NOMO-1 treated with dmso at 0.1 percent for 144 hours (cell line): ENCODE measurements at regions not wholly inside any gene's neighbourhood (a gene's known extent, or its start where the extent isn't known, plus 50 kb on each side); places are given as distances from the start of the nearest gene placed in this dataset.
"Not testable (repeated sequence)": the region's sequence is repeated elsewhere in the genome, so short reads cannot be mapped to it uniquely, and the experiment has no call there.

ENCODE experiments used
- DNase-seq: peaks from one replicate; lab custom pipeline; 2025; ENCODE audit not compliant: unreplicated experiment; lab: John Stamatoyannopoulos, UW

DNA sequence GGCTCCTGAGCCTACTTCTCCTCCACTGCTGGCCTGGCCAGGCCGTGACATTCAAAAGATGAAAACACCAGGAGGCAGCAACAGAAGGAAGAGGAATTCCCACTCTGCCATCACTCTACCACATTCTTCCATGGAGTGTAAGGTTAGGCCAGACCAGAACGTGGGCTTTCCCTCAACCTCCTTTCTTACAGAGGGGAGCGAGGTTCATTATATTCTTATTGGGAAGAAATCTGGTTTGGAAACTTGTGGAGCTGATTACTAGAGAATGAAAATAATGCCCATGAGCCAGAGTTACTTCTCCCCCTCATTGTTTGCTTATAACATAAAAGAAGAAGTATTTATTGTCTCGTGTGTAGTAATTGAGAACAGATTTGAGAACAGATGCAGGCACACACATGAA is 136.3 kb upstream of the BASP1 start:
- no peak for DNase-seq

DNA sequence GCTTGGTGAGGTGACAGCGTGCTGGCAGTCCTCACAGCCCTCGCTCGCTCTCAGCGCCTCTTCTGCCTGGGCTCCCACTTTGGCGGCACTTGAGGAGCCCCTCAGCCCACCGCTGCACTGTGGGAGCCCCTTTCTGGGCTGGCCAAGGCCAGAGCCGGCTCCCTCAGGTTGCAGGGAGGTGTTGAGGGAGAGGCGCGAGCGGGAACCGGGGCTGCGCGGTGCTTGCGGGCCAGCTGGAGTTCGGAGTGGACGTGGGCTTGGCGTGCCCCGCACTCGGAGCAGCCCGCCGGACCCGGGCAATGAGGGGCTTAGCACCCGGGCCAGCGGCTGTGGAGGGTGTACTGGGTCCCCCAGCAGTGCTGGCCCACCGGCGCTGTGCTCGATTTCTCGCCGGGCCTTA is 134.2 kb upstream of the BASP1 start:
- not testable (repeated sequence) for DNase-seq

DNA sequence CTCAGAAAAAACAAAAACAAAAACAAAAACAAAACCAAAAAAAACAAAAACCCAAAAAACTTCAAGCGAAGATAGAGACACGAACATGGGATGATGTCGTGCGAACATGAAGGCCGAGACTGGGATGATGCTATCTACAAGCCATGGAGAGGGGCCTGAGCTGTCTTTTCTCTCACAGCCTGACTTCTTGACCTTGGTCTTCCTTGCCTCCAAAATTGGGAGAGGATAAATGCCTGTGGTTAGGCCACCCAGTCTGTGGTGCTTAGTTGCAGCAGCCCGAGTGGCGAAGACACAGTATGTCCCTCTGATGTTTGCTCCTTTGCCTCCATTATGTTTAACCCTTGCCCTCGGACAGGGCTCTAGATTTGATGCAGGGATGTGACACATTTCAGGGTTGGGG is 130.4 kb upstream of the BASP1 start:
- DNase-seq = no peak

DNA sequence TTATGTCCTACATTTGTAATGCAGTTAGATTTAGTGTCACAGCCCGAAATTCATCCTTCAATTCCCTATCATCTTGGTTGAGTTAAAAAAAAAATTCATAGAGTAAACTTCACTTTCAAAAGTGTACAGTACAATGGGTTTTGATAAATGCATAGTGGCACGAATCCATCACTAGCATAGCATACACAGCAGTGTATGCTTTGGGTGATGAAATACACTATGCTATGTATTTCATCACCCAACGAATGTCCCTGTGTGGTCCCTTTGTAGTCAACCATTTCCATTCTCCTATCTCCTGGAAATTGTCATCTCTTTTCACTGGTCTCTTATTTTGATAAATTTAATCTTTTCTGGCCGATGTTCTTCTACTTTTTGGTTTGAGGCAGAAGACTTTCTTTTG is 129.4 kb upstream of the BASP1 start:
- DNase-seq = no peak

DNA sequence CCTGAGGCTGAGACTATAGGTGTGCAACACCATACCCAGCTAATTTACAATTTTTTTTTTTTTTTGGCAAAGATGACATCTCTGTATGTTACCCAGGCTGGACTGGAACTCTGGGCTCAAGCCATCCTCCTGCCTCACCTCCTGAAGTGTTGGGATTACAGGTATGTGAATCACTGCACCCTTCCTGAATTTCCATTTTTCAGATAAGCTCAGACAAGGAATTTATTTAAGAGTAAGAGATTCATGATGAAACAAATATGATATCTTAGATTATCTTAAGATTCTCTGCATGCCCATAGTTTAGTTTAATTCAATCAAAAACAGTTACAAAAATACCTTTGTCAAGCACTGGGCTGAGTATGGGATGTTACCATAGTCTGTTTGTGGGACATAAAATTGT is 128.4 kb upstream of the BASP1 start:
- no peak for DNase-seq

DNA sequence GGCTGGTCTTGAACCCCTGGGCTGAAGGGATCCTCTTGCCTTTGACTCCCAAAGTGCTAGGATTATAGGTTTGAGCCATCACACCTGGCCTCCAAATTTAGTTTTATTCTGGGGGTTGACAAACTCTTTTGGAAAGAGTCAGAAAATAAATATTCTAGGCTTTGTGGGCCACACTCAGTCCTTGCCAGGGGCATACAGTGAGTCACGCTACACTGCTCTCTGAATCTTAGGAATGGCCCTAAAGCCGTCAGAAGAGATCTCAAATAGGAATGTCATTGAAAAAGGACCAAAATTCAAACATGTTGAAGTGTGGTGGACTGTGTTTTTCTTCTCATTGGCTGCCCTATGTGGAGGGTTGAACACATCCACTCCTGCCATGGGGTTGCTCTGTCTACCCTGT is 127.7 kb upstream of the BASP1 start:
- no peak for DNase-seq

DNA sequence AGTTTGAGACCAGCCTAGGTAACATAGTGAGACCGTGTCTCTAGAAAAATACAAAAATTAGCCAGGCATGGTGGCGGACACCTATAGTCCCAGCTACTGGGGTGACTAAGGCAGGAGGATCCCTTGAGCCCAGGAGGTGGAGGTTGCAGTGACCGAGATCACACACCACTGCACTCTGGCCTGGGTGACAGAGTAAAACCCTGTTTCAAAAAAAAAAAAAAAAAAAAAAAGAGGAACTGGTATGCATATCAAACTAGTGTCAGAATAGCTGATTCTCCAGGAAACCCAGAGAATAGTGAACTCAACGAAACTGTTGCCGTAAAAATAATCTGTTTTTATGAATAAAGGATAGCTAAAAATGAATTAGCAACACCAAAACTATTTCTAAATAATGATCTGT is 126.6 kb upstream of the BASP1 start:
- DNase-seq = no peak

DNA sequence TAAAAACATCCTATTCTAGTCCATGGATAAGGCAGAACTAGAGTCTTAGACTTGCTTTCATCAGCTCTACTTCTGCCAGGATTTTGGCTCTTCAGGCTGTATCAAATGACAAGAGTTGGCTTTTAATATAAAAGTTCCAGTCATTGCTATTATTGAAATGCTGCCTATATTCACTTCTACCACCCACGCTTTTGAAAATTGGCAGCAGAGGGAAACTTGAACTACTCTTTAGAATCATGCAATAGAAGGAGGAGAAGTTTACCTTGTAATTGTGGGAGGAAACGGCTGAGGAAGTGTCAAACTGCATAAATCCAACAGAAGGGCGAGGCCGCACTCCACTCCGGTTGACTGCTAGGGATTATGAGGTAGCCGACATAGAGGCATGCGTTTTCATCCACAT is 122.6 kb upstream of the BASP1 start:
- DNase-seq = no peak

DNA sequence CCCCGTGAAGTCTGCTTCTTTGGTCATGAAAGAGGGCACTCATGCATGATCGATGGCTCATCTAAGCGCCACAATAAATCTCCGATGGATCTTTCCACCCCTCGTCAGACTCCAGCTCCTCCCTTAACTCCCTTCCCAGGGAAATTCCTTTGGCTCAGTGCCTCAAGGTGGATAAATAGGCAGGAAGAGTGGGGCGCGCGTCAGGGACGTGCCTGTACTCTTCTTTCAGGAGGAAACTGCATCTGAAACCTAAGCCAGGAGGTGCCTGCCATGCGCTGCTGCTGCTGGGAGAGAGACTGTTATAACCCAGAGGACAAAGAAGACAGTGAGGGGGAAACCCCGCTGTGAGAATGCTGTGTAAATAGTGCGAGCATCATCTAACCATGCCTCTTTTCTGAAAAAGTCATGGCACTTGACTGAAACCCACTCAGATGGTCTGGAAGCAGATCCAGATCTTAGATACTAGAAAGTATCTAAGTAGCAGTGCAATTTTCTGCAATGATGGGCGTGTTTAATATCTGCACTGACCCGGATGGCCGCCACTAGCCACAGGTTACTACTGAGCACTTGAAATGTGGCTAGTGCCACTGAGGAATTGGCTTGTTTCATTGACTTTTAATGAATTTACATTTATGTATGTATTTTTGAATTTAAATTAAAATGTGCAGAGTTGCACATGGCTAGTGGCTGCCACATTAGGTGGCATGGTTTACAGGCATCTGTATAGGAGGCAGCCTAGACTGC is 120.3 kb upstream of the BASP1 start:
- DNase-seq = no peak

DNA sequence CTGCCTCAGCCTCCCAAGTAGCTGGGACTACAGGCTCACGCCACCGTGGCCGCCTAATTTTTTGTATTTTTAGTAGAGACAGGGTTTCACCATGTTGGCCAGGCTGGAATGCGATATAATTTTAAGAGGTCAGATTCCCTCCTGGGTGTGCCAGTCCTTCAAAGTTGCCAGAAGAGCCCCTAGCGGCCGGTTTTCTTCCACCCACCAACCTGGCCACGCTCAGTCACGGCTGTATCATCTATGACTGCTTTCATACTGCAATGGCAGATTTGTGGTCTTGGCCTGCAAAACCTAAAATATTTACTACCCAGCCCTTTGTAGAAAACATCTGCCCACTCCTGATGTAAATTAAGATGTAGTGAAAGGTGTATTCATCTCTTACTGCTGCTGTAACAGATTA is 117.5 kb upstream of the BASP1 start:
- DNase-seq = no peak

DNA sequence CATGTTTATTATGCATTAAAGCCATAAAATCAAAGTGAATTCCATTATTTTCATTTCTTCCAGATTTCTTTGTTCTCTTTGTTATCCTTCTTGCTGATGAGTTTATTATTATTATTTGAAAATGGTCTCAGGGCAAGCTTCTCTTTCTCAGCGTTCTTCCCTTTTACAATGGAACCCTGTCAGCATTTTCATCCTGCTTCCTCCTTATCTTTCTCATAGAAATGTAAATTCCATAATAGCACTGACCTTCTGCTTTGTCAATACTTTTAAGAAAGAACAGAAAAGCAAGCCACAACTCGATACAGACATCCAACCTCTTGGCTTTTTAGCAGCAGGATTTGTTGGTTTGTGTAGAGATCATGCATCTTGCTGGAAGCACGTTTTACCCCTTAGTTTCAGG is 114.0 kb upstream of the BASP1 start:
- DNase-seq = no peak

DNA sequence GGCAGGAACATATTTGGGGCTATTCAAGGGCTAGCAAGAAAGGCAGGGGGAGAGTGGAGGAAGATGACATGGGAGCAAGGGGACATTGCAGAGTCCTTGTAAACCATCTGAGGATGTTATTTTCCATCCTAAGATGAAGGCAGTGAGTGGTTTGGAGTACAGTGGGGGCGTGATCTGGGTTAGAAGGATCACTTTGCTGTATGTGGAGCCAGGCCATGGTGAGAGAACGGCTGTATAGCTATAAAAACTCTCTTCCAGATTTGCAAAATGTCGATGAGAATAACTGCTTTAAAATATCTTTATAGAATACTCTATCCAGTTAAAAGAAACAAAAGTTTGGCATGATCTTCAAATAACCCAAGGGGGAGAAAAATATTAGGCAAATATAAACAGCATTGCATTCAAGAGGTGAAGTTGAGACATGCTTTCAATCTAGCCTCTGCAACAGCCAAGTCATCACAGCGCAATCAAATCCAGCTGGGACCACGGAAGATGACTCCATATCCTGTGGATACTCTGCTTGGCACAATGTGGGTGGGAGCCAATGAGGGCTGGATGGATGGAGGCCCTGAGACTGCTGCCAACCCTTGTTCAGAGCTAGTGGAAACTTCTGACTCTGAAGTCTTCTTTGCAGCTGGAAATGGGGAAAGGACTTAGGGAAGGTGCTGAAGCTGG is 111.5 kb upstream of the BASP1 start:
- DNase-seq = no peak

DNA sequence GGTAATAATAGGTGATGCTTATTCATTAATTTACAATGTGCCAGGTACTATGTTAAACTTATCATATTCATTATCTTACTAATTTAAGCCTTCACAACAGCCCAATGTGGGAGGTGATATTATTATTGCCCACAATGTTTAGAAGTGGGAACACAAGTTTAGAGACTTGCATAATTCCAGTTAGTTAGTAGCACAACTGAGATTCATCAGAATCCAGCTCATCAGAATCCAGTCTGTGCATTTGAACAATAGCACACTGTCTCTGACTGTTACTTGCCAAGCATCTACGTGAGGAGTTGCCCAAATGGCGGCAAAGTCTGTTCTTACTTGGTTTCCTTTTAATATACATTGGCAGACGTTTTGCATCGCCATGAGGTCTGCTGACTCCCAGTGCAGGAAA is 110.9 kb upstream of the BASP1 start:
- no peak for DNase-seq

DNA sequence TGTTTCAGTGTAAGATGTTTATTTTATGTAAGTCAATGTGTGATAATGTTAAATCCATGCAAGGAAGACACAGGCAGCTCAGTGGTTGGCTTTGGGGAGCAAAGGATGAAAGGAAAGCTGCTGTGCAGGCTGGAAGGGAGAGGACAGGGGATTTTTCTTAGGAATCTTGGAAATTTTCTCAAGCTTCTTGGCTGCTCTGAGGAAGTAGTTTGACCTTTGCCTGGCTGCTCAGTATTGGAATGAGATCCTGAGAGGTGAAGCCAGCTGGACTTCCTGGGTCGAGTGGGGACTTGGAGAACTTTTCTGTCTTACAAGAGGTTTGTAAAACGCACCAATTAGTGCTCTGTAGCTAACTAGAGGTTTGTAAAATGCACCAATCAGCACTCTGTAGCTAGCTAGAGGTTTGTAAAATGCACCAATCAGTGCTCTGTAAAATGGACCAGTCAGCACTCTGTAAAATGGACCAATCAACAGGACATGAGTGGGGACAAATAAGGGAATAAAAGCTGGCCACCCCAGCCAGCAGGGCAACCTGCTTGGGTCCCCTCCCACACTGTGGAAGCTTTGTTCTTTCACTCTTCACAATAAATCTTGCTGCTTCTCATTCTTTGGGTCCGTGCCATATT is 105.2 kb upstream of the BASP1 start:
- not testable (repeated sequence) for DNase-seq

DNA sequence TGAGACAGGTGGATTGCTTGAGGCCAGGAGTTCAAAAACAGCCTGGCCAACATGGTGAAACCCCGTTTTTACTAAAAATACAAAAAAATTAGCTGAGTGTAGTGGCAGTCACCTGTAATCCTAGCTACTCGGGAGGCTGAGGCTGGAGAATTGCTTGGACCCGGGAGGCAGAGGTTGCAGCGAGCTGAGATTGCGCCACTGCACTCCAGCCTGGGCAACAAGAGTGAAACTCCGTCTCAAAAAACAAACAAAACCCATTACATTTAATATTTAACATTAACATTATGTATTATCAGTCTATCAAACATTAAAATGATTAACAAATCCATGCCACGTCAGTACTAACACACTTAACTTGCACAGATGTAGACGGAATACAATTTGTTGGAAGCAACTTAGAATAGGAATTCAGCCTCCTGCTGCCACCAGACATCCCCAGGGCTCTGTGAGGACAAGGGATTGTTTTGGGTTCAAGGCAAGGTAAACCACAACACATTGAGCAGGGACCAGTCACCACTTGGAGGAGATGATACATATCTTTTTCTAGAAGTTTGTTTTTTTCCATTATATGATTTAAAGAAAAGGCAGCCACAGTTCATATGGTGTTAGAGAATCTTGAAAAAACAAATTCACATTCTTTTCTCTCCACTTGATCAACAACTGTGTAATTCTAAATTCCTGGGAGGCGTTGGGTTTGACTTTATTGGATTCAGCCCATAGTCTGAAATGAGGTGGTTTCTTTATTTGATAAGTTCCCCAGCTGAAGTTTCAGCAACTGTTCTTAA is 104.1 kb upstream of the BASP1 start:
- no peak for DNase-seq

DNA sequence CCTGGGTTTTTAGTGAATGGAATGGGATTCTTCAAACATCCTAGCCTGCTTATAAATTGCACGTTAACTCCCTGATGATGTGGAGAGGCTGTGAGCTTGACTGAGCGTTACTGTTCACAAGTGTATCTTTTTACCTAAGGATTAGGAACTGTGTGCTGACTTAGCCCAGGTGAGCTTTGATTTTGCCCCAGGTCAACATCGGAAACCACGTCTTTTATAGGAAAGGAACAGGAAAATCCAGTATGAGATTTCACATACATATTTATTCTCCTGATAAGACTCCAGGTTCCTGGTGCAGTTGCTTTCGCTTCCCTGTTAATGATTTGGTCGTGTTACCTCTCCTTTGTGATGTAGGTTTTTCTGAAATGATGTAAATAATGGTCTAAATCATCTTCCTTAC is 103.2 kb upstream of the BASP1 start:
- no peak for DNase-seq

DNA sequence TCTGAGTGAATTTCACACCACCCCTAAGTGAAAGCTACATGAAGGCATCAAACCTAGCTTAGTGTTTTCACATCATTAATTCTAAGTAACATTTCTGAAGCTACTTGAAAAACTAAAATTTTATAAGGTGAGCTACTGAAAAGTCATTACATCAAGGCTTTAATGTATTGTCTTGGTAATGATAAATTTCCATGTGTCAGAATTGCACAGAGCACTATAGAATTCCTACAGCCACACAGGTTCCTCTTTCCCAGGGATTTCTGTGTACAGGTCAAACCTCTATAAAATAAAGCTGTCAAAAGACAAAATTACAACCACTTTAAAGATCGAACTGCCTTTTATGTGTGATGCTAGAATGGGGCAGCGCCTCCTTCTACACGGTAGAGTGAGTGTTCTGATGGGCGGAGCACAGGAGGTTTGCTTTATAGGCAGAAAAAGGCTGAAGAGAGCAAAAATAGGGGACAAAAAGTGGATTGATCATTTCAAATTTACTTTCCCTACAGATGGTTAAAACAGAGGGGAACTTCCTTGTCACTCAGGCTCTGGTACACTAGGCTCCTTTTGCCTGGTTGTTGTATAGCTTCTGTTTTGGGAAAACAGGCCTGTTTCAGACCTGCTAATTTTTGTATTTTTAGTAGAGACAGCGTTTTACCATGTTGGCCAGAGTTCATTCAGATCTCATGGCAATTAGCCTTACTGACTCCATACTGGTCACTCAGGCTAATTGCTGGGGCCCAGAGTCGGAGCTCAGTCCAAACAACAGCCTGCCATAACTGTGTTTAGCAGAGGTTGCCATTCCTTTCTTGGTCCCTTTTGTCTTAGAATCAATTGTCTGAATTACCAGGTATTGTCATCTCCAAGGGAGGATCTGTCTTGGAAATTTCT is 102.5 kb upstream of the BASP1 start:
- DNase-seq = no peak

DNA sequence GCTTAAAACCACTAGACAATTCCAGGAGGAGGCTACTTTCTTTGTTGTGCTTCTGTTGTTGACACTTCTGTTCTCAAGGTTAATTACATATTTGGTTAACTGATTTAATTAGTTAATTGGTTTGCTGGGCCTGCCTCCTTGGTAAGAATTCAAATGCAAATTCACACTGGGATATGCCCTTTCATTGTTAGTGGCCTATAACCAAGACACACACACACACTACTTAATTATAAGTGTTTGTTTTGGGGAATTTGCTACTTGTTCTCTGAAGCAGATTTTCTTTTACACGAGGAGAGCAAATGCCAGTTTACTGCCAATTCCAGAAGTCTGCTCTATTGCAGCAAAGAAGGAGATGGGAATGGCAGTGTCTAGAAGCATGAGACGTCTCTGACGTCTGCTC is 101.6 kb upstream of the BASP1 start:
- no peak for DNase-seq

DNA sequence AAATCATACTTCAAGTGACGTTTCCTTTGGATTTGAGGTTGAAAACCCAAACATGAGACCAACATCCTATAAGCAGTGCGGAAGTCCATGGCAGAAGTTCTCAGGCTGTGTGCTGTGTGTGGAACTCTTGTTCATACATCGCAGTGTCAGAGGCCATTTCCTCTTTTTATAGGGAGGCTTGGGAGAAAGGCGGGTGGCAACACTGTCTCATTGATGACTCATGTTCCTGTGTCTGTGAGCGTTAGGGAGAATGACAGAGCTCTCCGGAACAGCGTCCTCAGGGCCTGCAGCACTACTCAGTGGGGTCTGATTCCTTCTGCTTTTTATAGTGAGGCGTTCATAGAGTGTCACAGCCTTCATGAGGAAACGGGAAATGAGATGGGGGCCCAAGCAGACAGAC is 98.8 kb upstream of the BASP1 start:
- peak; percentile 100 for DNase-seq

DNA sequence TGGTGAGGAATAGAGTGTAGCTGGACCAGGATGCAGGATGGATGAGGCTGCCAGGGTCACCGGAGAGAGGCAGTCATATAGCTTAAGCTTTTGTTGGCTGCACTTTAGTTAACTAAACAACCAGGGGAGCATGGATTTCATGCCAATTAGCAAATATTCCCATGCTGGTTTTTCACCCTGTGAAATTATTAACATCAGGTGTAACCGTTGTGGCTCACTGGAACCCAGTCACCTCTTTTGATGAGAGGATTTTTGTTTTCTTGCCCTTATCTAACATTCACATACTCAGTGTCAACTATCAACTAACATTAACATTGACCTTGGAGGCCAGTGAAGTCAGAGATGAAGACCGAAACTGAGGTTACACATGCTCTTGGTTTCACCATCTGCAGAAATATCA is 97.2 kb upstream of the BASP1 start:
- DNase-seq = no peak

DNA sequence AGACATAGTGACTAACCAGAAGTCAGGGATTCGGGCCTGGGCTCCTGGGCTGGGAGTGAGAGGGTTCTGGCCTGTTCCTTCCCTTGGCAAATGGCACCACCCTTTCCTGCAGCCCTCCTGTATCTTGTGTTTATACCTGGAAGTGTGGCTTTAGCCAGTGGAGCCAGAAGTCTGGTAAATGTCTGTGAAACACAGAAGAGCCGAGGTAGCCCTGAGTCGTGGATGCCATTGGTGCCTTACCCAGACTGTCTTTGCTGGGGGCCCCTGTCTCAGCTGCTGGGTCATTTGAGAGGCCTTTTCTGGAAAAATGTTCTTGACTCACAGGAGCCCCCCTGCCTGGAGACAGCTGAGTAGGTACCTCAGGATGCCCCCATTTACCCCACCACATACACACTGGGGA is 95.7 kb upstream of the BASP1 start:
- no peak for DNase-seq
